Keratinocyte (primary cell): ENCODE measurements at regions not wholly inside any gene's neighbourhood (a gene's known extent, or its start where the extent isn't known, plus 50 kb on each side); places are given as distances from the start of the nearest gene placed in this dataset.

ENCODE experiments used
- CTCF ChIP-seq, 3 experiments: IDR thresholded peaks in 1 of 3; conservative IDR thresholded peaks in 1 of 3; optimal IDR thresholded peaks in 1 of 3; 2 replicates in 2 of 3; 3 replicates in 1 of 3; pipeline versions ENCODE3 to v1.5.1; 2011; ENCODE audit warnings: low read length in 3 of 3, mild to moderate bottlenecking in 3 of 3, moderate library complexity in 2 of 3, control low read depth in 1 of 3, inconsistent platforms in 1 of 3; ENCODE audit not compliant: insufficient read depth in 2 of 3; ENCODE audit errors: extremely low read depth in 1 of 3
- EZH2 ChIP-seq: IDR thresholded peaks from one replicate; pipeline ENCODE4 v1.6.1; 2012; ENCODE audit warnings: inconsistent platforms, mild to moderate bottlenecking, low read length, moderate library complexity

GRCh38 chr10:44574596-44575480 is 189.9 kb upstream of the CXCL12 start:
- TF ChIP-seq CTCF (optimal IDR thresholded peaks at IDR 0.05 in 1 of 3, IDR thresholded peaks at IDR 0.05 in 1 of 3, conservative IDR thresholded peaks at IDR 0.05 in 1 of 3; ENCODE audit: extremely low read depth in 1 of 3, insufficient read depth in 2 of 3, low read length in 3 of 3) (no peak), EZH2 (no peak)
